ENCODE measurements at regions not wholly inside any gene's neighbourhood (a gene's known extent, or its start where the extent isn't known, plus 50 kb on each side); places are given as distances from the start of the nearest gene placed in this dataset.
"Not testable (repeated sequence)": the region's sequence is repeated elsewhere in the genome, so short reads cannot be mapped to it uniquely, and the experiment has no call there.

GRCh38 chrX:93868289-93868965 is 194.4 kb downstream of the FAM133A start:
- Histone ChIP-seq H3K36me3 (no peaks in the 10 kb centered on the region), H3K4me3 (no peak overlapping the region), H3K27me3 (no peaks in the 10 kb centered on the region), H3K27ac (no peak overlapping the region), H3K9me3 (no peaks in the 10 kb centered on the region), H3K4me1 (no peaks in the 10 kb centered on the region)
- DNase-seq, result no peak
- TF ChIP-seq POLR2AphosphoS5 (IDR thresholded peaks at IDR 0.05) (no peak), CTCF (IDR thresholded peaks at IDR 0.05) (no peak), EP300 (IDR thresholded peaks at IDR 0.05) (no peak), POLR2A (IDR thresholded peaks at IDR 0.05) (no peak)
- intact Hi-C loops (cut with DNase I), result no loop called here
- WGBS, 2 donors, result 61 to 79% methylated on average over 9 of the region's 9 CpGs

GRCh38 chrX:93874554-93874953 is 200.5 kb downstream of the FAM133A start:
- intact Hi-C loops (cut with DNase I), result loop anchor here (5.0 kb wide), 1 partner anchor 183 kb away; no protein-coding TSS in a partner anchor
- TF ChIP-seq POLR2A (IDR thresholded peaks at IDR 0.05), result no peak
- TF ChIP-seq POLR2AphosphoS5 (IDR thresholded peaks at IDR 0.05), result no peak
- TF ChIP-seq CTCF (IDR thresholded peaks at IDR 0.05), result no peak
- TF ChIP-seq EP300 (IDR thresholded peaks at IDR 0.05), result no peak
- no peak overlapping the region for H3K4me3 ChIP-seq
- H3K27me3 ChIP-seq, result no peaks in the 10 kb centered on the region
- 18 to 28% methylated on average over 4 of the region's 4 CpGs for WGBS, 2 donors
- H3K36me3 ChIP-seq, result no peaks in the 10 kb centered on the region
- no peak overlapping the region for H3K27ac ChIP-seq
- H3K4me1 ChIP-seq, result no peaks in the 10 kb centered on the region
- H3K9me3 ChIP-seq, result no peaks in the 10 kb centered on the region
- DNase-seq, result no peak

- Histone ChIP-seq H3K9me3 (no peaks in the 10 kb centered on the region), H3K27me3 (no peaks in the 10 kb centered on the region), H3K36me3 (no peaks in the 10 kb centered on the region), H3K4me1 (no peaks in the 10 kb centered on the region), H3K4me3 (no peak overlapping the region), H3K27ac (no peak overlapping the region)
- intact Hi-C loops (cut with DNase I), result no loop called here
- 71 to 89% methylated on average over 4 of the region's 4 CpGs for WGBS, 2 donors
- no peak for DNase-seq
- no peak for TF ChIP-seq CTCF (IDR thresholded peaks at IDR 0.05)
- TF ChIP-seq EP300 (IDR thresholded peaks at IDR 0.05), result no peak
- TF ChIP-seq POLR2A (IDR thresholded peaks at IDR 0.05), result no peak
- no peak for TF ChIP-seq POLR2AphosphoS5 (IDR thresholded peaks at IDR 0.05)
Observed at GRCh38 chrX:93875621-93876282, 201.7 kb downstream of the FAM133A start.

DNA sequence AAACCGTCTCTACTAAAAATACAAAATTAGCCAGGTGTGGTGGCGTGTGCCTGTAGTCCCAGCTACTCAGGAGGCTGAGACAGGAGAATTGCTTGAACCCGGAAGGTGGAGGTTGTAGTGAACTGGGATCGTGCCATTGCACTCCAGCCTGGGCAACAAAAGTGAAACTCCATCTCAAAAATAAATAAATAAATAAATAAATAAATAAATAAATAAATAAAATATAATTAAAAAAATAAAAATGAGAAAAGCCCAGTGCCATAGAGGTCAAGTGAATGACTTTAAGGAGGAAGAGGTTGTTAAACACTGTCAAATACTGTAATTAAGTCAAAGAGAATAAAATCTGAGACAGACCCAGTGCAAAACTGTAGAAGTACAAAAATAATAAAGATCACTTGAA is 247.0 kb downstream of the FAM133A start:
- H3K4me1 ChIP-seq; DNase-seq; H3K27ac ChIP-seq; H3K36me3 ChIP-seq; H3K9me3 ChIP-seq; H3K27me3 ChIP-seq; intact Hi-C loops (cut with DNase I); H3K4me3 ChIP-seq: not testable (repeated sequence)
- 88 to 93% methylated on average over 4 of the region's 4 CpGs for WGBS, 2 donors

DNA sequence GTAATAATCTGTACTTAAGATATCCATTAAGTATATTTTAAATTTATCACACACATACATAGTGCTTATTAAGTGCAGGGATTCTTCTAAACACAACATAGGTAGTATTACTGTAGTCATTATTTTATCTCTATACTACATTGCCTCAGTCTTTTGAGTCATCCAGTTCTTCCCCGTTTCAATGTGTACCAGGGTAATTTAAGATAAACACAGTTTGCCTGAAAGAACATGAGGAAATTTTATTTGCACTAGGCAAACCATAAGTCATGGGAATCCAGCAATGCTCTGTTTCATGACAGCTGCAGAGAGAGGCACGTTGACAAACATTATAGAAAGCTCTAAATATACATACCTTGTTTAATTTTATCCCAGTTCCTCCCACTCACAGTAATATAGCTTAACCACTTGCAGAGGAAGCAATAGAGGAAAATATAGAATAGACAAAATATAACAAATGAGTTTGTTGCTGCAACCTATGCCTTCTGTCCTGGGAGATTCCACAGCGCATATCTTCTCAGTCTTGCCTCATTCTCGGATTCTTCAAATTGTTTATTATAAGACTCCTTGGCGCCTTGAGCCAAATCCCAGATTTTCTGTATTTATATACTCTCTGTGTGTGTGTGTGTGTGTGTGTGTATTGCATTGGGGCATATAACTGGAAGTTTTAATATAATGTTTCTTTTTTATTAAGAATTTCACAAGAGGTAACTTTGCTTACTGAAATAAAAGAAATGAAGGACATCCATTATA is 258.6 kb downstream of the FAM133A start:
- no peaks in the 10 kb centered on the region for H3K36me3 ChIP-seq
- WGBS, 2 donors, result 42 to 60% methylated on average over 5 of the region's 5 CpGs
- TF ChIP-seq POLR2A (IDR thresholded peaks at IDR 0.05) (no peak), CTCF (IDR thresholded peaks at IDR 0.05) (no peak), POLR2AphosphoS5 (IDR thresholded peaks at IDR 0.05) (no peak), EP300 (IDR thresholded peaks at IDR 0.05) (no peak)
- no peak overlapping the region for H3K4me3 ChIP-seq
- no peaks in the 10 kb centered on the region for H3K9me3 ChIP-seq
- DNase-seq, result no peak
- no peaks in the 10 kb centered on the region for H3K27me3 ChIP-seq
- intact Hi-C loops (cut with DNase I), result no loop called here
- no peak overlapping the region for H3K27ac ChIP-seq
- H3K4me1 ChIP-seq, result no peaks in the 10 kb centered on the region

Measured in sigmoid colon (tissue), 6 donors.